ENCODE measurements at regions not wholly inside any gene's neighbourhood (a gene's known extent, or its start where the extent isn't known, plus 50 kb on each side); places are given as distances from the start of the nearest gene placed in this dataset.

- Histone ChIP-seq H3K4me3 (ENCODE audit: low read depth, low read length) (no peak overlapping the region), H3K4me1 (ENCODE audit: control insufficient read depth, insufficient read depth, low read length) (no peaks in the 10 kb centered on the region), H3K27ac (ENCODE audit: extremely low read depth, low read depth, low read length) (no peak overlapping the region), H3K36me3 (ENCODE audit: control insufficient read depth in 2 of 2, insufficient read depth in 1 of 2, low read length in 2 of 2) (no peaks in the 10 kb centered on the region), H3K9me3 (ENCODE audit: control insufficient read depth, insufficient read depth, low read depth, low read length) (no peaks in the 10 kb centered on the region)
- CTCF ChIA-PET = no interaction called here
- POLR2A ChIA-PET = no interaction called here
- TF ChIP-seq BCL11A (tag by site-specific recombination; IDR thresholded peaks at IDR 0.05; ENCODE audit: low read depth) (no peak), ZSCAN18 (tag by site-specific recombination; IDR thresholded peaks at IDR 0.05) (no peak), ZNF560 (tag by site-specific recombination; IDR thresholded peaks at IDR 0.05; ENCODE audit: borderline replicate concordance) (no peak), ZNF555 (tag by site-specific recombination; conservative IDR thresholded peaks at IDR 0.05) (no peak), TSHZ1 (tag by site-specific recombination; IDR thresholded peaks at IDR 0.05; ENCODE audit: borderline replicate concordance) (no peak), ZNF449 (tag by site-specific recombination; IDR thresholded peaks at IDR 0.05) (no peak), YY1 (tag by site-specific recombination; IDR thresholded peaks at IDR 0.05) (no peak), ZNF426 (tag by site-specific recombination; IDR thresholded peaks at IDR 0.05) (no peak), SCRT2 (tag by site-specific recombination; IDR thresholded peaks at IDR 0.05) (no peak), KLF16 (tag by site-specific recombination; IDR thresholded peaks at IDR 0.05) (no peak), ZNF24 (tag by site-specific recombination; IDR thresholded peaks at IDR 0.05) (no peak), SP7 (tag by site-specific recombination; IDR thresholded peaks at IDR 0.05) (no peak), ZNF174 (tag by site-specific recombination; IDR thresholded peaks at IDR 0.05) (no peak), ZBTB8A (tag by site-specific recombination; IDR thresholded peaks at IDR 0.05) (no peak), ZNF549 (tag by site-specific recombination; IDR thresholded peaks at IDR 0.05) (no peak), ZNF433 (tag by site-specific recombination; IDR thresholded peaks at IDR 0.05; ENCODE audit: low read depth) (no peak), ZNF776 (tag by site-specific recombination; IDR thresholded peaks at IDR 0.05; ENCODE audit: borderline replicate concordance) (no peak)
- TF ChIP-seq, protein P1, sequence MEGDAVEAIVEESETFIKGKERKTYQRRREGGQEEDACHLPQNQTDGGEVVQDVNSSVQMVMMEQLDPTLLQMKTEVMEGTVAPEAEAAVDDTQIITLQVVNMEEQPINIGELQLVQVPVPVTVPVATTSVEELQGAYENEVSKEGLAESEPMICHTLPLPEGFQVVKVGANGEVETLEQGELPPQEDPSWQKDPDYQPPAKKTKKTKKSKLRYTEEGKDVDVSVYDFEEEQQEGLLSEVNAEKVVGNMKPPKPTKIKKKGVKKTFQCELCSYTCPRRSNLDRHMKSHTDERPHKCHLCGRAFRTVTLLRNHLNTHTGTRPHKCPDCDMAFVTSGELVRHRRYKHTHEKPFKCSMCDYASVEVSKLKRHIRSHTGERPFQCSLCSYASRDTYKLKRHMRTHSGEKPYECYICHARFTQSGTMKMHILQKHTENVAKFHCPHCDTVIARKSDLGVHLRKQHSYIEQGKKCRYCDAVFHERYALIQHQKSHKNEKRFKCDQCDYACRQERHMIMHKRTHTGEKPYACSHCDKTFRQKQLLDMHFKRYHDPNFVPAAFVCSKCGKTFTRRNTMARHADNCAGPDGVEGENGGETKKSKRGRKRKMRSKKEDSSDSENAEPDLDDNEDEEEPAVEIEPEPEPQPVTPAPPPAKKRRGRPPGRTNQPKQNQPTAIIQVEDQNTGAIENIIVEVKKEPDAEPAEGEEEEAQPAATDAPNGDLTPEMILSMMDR (tag by site-specific recombination; IDR thresholded peaks at IDR 0.05) = no peak
- TF ChIP-seq, protein P2, sequence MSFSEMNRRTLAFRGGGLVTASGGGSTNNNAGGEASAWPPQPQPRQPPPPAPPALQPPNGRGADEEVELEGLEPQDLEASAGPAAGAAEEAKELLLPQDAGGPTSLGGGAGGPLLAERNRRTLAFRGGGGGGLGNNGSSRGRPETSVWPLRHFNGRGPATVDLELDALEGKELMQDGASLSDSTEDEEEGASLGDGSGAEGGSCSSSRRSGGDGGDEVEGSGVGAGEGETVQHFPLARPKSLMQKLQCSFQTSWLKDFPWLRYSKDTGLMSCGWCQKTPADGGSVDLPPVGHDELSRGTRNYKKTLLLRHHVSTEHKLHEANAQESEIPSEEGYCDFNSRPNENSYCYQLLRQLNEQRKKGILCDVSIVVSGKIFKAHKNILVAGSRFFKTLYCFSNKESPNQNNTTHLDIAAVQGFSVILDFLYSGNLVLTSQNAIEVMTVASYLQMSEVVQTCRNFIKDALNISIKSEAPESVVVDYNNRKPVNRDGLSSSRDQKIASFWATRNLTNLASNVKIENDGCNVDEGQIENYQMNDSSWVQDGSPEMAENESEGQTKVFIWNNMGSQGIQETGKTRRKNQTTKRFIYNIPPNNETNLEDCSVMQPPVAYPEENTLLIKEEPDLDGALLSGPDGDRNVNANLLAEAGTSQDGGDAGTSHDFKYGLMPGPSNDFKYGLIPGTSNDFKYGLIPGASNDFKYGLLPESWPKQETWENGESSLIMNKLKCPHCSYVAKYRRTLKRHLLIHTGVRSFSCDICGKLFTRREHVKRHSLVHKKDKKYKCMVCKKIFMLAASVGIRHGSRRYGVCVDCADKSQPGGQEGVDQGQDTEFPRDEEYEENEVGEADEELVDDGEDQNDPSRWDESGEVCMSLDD (tag by site-specific recombination; IDR thresholded peaks at IDR 0.05) = no peak
- TF ChIP-seq, protein P3, sequence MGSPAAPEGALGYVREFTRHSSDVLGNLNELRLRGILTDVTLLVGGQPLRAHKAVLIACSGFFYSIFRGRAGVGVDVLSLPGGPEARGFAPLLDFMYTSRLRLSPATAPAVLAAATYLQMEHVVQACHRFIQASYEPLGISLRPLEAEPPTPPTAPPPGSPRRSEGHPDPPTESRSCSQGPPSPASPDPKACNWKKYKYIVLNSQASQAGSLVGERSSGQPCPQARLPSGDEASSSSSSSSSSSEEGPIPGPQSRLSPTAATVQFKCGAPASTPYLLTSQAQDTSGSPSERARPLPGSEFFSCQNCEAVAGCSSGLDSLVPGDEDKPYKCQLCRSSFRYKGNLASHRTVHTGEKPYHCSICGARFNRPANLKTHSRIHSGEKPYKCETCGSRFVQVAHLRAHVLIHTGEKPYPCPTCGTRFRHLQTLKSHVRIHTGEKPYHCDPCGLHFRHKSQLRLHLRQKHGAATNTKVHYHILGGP (tag by site-specific recombination; IDR thresholded peaks at IDR 0.05) = no peak
These were observed 837.8 kb downstream of the TBC1D22A start for GRCh38 chr22:47600281-47600680.
